Central memory CD4-positive, alpha-beta T cell (primary cell): ENCODE measurements at regions not wholly inside any gene's neighbourhood (a gene's known extent, or its start where the extent isn't known, plus 50 kb on each side); places are given as distances from the start of the nearest gene placed in this dataset.

Source experiments
- DNase-seq: peaks from one replicate; pipeline ENCODE4 v3.0.0; 2022

- no peak for DNase-seq
These were observed 280.4 kb downstream of the GALC start for GRCh38 chr14:87712396-87713090.

- DNase-seq: no peak
These were observed 287.5 kb downstream of the GALC start for GRCh38 chr14:87705439-87705896.

GRCh38 chr14:87698481-87698880 is 294.5 kb downstream of the GALC start:
- DNase-seq: no peak

GRCh38 chr14:87696485-87696884 is 296.5 kb downstream of the GALC start:
- no peak for DNase-seq

GRCh38 chr14:87691042-87691881 is 301.7 kb downstream of the GALC start:
- DNase-seq: no peak

- no peak for DNase-seq
These were observed 302.8 kb downstream of the GALC start for GRCh38 chr14:87690076-87690613.

- DNase-seq: no peak
These were observed 304.5 kb downstream of the GALC start for GRCh38 chr14:87688524-87688923.

- DNase-seq: no peak
These were observed 305.6 kb downstream of the GALC start for GRCh38 chr14:87687420-87687819.

GRCh38 chr14:87686746-87687145 is 306.2 kb downstream of the GALC start:
- no peak for DNase-seq

GRCh38 chr14:87679866-87680265 is 313.1 kb downstream of the GALC start:
- no peak for DNase-seq

GRCh38 chr14:87678624-87679023 is 314.4 kb downstream of the GALC start:
- no peak for DNase-seq

GRCh38 chr14:87676814-87677437 is 316.1 kb downstream of the GALC start:
- no peak for DNase-seq

GRCh38 chr14:87667659-87668058 is 325.3 kb downstream of the GALC start:
- DNase-seq: no peak

GRCh38 chr14:87656315-87656714 is 336.7 kb downstream of the GALC start:
- DNase-seq: no peak

- no peak for DNase-seq
These were observed 340.7 kb downstream of the GALC start for GRCh38 chr14:87652278-87652677.

- no peak for DNase-seq
These were observed 348.3 kb downstream of the GALC start for GRCh38 chr14:87644689-87645088.

GRCh38 chr14:87643005-87643404 is 350.0 kb downstream of the GALC start:
- DNase-seq: no peak

GRCh38 chr14:87640553-87640952 is 352.4 kb downstream of the GALC start:
- no peak for DNase-seq

GRCh38 chr14:87638196-87638595 is 354.8 kb downstream of the GALC start:
- no peak for DNase-seq

GRCh38 chr14:87635442-87635841 is 357.5 kb downstream of the GALC start:
- no peak for DNase-seq

- no peak for DNase-seq
These were observed 360.2 kb downstream of the GALC start for GRCh38 chr14:87632796-87633195.

- no peak for DNase-seq
These were observed 362.1 kb downstream of the GALC start for GRCh38 chr14:87630846-87631245.

- no peak for DNase-seq
These were observed 363.2 kb downstream of the GALC start for GRCh38 chr14:87629788-87630187.
